ENCODE measurements at regions not wholly inside any gene's neighbourhood (a gene's known extent, or its start where the extent isn't known, plus 50 kb on each side); places are given as distances from the start of the nearest gene placed in this dataset.

DNA sequence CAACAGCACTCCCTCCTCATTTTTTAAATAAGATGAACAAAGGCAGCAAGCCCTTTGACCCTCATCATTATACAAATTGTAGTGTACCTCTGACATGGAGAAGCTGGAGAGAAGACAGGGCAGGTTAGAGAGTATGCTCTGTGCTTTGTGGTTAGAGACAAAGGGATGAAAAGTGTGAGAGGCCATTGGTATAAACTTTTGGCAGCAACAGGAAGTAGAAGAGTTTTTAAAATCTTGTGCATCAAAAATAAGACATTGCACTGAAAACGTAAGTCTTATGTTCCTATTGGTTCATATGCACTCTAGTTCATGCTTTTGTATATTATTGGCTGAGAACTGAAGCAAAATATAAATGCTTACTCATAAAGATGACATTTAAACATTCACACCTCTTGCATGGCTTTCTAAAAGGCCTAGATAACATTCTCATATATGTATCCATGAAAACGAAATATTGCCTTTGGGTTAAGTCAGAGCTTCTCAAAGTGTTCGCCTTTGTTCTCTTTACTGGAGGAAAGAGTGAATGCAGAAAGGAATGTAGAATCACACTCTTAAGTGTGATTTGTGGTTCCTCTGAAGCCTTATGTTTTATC lies 158.0 kb downstream of the PALM2AKAP2 start:
- no peak overlapping the region for H3K27ac ChIP-seq
- no peak overlapping the region for H3K4me3 ChIP-seq
- Mint-ChIP-seq H3K27ac (no peak overlapping the region), H3K36me3 (peaks cover 6% of the 10 kb centered on the region), H3K27me3 (ENCODE audit: insufficient read depth, low read depth) (no peaks in the 10 kb centered on the region), H3K4me3 (no peak overlapping the region), H3K9me3 (peaks cover 3% of the 10 kb centered on the region), H3K4me1 (peaks cover 28% of the 10 kb centered on the region)
- no peaks in the 10 kb centered on the region for H3K27me3 ChIP-seq
- H3K79me2 ChIP-seq (ENCODE audit: low read depth) = no peaks in the 10 kb centered on the region
- H3K36me3 ChIP-seq = no peaks in the 10 kb centered on the region
- TF ChIP-seq EZH2 (IDR thresholded peaks at IDR 0.05) (no peak), EZH2phosphoT487 (IDR thresholded peaks at IDR 0.05) (no peak), CTCF (IDR thresholded peaks at IDR 0.05) (no peak)
- no peaks in the 10 kb centered on the region for H3F3A ChIP-seq (ENCODE audit: low read depth)
- no peaks in the 10 kb centered on the region for H3K9me3 ChIP-seq (ENCODE audit: low read depth)
- no peak overlapping the region for H3K9ac ChIP-seq
- no peak for DNase-seq (ENCODE audit: low spot score)
- no peak overlapping the region for H3K4me2 ChIP-seq
- H4K20me1 ChIP-seq (ENCODE audit: low read depth) = no peaks in the 10 kb centered on the region
- peaks cover 8% of the 10 kb centered on the region for H3K4me1 ChIP-seq
- no peak overlapping the region for H2AFZ ChIP-seq (replicated peaks)

- Histone ChIP-seq H3K4me3 (no peak overlapping the region), H3K9me3 (ENCODE audit: low read depth) (no peaks in the 10 kb centered on the region), H2AFZ (replicated peaks) (no peak overlapping the region), H3K36me3 (no peaks in the 10 kb centered on the region), H3K27ac (no peak overlapping the region), H3K27me3 (no peaks in the 10 kb centered on the region), H3K9ac (no peak overlapping the region), H3K4me2 (no peak overlapping the region), H3F3A (ENCODE audit: low read depth) (no peaks in the 10 kb centered on the region), H3K4me1 (peaks cover 8% of the 10 kb centered on the region), H3K79me2 (ENCODE audit: low read depth) (no peaks in the 10 kb centered on the region), H4K20me1 (ENCODE audit: low read depth) (no peaks in the 10 kb centered on the region)
- no peaks in the 10 kb centered on the region for H3K27me3 Mint-ChIP-seq (ENCODE audit: insufficient read depth, low read depth)
- no peak overlapping the region for H3K27ac Mint-ChIP-seq
- no peak overlapping the region for H3K4me3 Mint-ChIP-seq
- TF ChIP-seq EZH2phosphoT487 (IDR thresholded peaks at IDR 0.05) = no peak
- no peak for TF ChIP-seq CTCF (IDR thresholded peaks at IDR 0.05)
- TF ChIP-seq EZH2 (IDR thresholded peaks at IDR 0.05) = no peak
- H3K9me3 Mint-ChIP-seq = no peaks in the 10 kb centered on the region
- DNase-seq (ENCODE audit: low spot score) = no peak
- H3K4me1 Mint-ChIP-seq = peaks cover 20% of the 10 kb centered on the region
- H3K36me3 Mint-ChIP-seq = peaks cover 6% of the 10 kb centered on the region
These were observed 159.8 kb downstream of the PALM2AKAP2 start for GRCh38 chr9:109939698-109940342.

- peaks cover 15% of the 10 kb centered on the region for H3K4me1 Mint-ChIP-seq
- DNase-seq (ENCODE audit: low spot score) = no peak
- no peak overlapping the region for H3K27ac Mint-ChIP-seq
- Histone ChIP-seq H4K20me1 (ENCODE audit: low read depth) (no peaks in the 10 kb centered on the region), H3K4me1 (peaks cover 3% of the 10 kb centered on the region), H3K9ac (no peak overlapping the region), H3K4me2 (no peak overlapping the region), H3K27ac (no peak overlapping the region), H2AFZ (replicated peaks) (no peak overlapping the region), H3K27me3 (no peaks in the 10 kb centered on the region), H3K9me3 (ENCODE audit: low read depth) (no peaks in the 10 kb centered on the region), H3K79me2 (ENCODE audit: low read depth) (no peaks in the 10 kb centered on the region), H3F3A (ENCODE audit: low read depth) (no peaks in the 10 kb centered on the region), H3K4me3 (no peak overlapping the region), H3K36me3 (no peaks in the 10 kb centered on the region)
- H3K4me3 Mint-ChIP-seq = no peak overlapping the region
- no peak for TF ChIP-seq EZH2 (IDR thresholded peaks at IDR 0.05)
- no peak for TF ChIP-seq CTCF (IDR thresholded peaks at IDR 0.05)
- no peak for TF ChIP-seq EZH2phosphoT487 (IDR thresholded peaks at IDR 0.05)
- no peaks in the 10 kb centered on the region for H3K9me3 Mint-ChIP-seq
- no peaks in the 10 kb centered on the region for H3K27me3 Mint-ChIP-seq (ENCODE audit: insufficient read depth, low read depth)
- H3K36me3 Mint-ChIP-seq = peaks cover 6% of the 10 kb centered on the region
These were observed 160.6 kb downstream of the PALM2AKAP2 start for GRCh38 chr9:109940561-109940960.
